NCI-H510A treated with DMSO at 0.1 percent for 48 hours (cell line): ENCODE measurements at regions not wholly inside any gene's neighbourhood (a gene's known extent, or its start where the extent isn't known, plus 50 kb on each side); places are given as distances from the start of the nearest gene placed in this dataset.
"Not testable (repeated sequence)": the region's sequence is repeated elsewhere in the genome, so short reads cannot be mapped to it uniquely, and the experiment has no call there.

ENCODE experiments used
- DNase-seq: peaks from one replicate; lab custom pipeline; 2025; lab: John Stamatoyannopoulos, UW

DNA sequence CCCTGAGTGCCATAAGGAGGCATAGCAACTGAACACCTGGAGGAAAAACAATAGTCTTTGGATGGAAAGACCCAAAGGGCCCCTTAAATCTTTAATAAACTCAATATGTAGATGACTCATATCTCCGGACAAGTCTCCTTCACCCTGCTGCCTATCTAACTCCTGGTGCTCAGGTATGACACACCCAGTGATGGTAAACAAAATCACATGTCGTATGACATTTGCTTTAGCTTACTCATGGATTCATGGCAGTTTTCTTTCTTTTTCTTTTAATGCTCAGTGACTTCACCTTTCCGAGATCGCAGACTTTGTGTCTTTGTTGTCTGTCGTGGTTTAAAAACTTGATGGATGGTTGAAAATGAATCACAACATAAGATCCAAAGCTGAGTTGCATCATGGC is 208.5 kb upstream of the PROX1 start:
- DNase-seq: no peak

DNA sequence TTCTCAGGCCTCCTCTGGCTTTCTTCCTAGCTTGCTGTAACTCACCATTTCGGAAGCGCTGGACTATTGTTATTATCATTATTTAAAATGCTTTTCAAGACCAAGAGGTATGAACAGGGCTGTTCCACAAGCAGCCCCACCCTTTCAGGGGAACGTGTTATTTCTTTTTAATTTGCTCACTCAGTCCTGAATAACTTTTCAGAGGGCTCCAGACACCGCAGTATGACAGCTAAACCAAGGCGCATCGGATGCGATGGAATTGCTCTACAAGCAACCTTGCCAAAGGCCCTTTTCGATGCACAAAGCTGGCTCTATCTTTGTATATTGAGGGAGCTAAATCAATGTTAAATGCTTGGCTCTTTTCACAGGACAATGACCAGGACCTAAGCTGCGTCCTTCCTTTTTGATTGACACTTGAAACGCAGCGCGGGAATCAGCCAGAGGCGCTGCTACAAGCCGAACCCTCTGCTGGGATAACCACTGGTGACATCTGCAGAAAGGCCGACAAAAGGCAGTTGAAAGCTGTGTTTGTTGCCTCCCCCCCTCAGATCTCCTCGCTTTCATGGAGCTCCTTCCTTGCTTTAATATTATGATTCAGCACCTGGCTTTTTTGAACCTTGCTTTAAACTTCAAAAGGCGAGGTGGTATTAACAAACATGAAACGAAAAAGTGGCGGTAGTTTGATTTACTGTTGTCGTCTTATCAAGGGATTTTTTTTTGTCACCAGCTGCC is 204.7 kb upstream of the PROX1 start:
- peak; percentile 22 for DNase-seq

DNA sequence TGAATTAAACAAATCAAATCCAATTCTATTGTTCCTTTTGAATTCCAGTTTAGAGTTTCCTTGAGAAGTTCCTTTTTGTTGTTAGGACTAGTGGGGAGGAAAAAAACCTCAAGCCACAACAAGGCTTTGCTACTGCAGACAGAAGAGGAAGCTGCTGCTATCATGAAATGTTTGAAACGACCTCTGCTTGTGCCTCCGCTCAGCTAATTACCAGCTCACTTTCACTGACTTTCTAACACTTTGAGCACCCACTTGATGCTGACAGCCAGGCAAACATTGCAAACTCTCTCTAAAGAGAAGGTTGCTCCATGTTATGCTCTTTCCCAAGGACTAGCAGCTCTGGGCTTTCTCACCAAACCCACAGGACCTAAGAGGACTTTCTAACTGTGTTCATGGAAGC is 203.9 kb upstream of the PROX1 start:
- DNase-seq: peak; percentile 78

DNA sequence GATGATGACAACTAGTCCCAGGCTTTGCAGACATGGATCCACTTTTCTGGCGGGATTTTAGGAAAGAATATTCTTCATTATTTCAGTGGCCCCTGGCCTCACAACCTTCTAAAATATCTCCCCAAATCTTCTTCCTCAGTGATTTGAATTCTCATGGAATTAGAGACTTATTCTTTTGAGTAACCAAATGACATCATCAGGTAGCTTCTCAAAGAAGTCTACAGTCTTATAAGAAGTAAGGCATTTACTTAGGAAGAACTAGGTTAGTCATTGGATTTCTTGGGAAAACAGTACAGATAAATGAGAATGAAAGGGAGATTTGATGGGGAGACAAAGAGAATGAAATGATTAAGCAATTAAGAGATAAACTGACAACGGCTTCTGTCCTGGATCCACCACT is 201.1 kb upstream of the PROX1 start:
- no peak for DNase-seq

DNA sequence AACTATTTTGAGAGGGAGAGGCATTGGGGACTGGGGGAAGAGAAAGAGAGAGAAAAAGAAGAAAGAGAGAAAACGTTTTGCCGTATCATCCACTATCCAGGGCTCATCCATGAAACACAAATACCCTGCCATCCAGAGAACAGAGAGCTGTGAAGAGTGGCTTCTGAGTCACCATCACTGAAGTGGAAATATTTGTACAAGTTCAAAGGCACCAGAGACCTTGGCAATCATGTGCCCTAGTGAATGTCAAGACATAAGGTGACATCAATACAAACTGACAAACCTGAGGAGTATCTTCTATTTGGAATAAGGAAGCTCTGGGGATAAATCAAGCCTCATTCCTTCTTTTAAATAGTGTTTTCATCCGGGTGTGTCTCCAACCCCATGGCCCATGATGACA is 197.2 kb upstream of the PROX1 start:
- DNase-seq: peak; percentile 16

DNA sequence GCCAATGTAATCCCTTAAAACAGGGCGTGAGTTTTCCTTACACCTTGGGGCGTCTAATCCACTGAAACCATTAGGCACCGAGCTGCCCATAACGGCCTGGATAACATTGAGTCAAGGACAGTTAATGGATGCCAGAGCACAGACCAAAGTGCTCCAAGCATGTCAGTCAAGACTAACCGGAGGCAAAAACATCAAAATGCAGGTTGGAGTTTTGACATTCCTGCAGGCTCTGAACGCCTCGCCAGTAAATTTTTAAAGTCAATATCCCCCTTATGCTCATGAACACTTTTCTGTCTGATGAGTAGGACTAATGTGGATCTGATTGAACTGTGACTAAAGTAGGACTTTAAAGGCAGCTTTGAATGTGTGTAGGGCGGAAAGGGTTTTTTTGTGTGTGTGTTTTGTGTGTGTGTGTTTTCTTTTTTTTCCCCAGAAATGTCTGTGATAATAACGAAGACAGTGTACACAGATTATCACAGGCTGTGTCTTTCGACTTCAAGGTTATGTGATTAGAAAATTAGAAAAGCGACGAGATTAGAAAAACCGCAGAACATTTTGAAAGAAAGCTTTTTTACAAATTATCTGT is 194.2 kb upstream of the PROX1 start:
- no peak for DNase-seq

DNA sequence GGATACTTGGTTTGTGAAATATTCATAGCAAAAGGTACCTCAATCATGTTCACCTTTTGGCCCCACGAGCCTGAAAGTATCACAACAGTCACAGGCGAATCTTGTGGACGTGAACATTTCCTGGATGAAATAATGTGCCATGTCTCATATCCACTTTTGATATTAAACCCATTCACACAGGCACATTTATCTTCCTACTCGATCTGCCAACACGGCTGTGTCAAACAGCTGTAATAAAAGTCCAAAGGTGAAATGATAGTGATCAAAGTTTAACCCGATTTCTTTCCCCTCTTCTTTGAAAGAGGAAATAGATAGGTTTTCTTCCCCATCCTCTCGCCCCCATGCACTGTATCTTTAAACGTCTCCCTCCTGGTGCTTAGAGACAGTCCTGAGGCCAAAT is 191.2 kb upstream of the PROX1 start:
- DNase-seq: no peak

DNA sequence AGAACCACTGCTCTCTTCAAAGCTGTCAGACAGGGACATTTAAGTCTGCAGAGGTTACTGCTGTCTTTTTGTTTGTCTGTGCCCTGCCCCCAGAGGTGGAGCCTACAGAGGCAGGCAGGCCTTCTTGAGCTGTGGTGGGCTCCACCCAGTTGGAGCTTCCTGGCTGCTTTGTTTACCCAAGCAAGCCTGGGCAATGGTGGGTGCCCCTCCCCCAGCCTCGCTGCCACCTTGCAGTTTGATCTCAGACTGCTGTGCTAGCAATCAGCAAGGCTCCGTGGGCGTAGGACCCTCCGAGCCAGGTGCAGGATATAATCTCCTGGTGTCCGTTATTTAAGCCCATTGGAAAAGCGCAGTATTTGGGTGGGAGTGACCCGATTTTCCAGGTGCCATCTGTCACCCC is 179.5 kb upstream of the PROX1 start:
- DNase-seq: not testable (repeated sequence)

DNA sequence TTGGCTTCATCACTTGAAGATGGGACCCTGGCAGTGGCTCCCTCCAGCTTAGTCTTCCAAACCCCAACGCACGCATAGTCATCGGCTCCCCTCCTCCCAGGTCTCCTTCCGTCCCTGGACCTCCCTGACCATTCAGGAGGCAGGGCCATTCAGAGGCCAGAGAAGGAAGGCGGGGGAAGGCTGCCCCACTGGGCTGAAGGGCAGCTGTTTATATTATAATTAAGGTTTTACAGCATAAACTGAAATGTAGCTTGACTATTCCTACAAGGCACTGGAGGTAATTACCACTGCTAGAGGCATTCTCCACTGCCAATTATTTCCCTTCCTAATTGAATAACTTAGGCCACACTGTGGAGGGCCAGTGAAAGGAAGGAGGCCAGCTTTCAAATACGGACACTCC is 170.6 kb upstream of the PROX1 start:
- DNase-seq: no peak

DNA sequence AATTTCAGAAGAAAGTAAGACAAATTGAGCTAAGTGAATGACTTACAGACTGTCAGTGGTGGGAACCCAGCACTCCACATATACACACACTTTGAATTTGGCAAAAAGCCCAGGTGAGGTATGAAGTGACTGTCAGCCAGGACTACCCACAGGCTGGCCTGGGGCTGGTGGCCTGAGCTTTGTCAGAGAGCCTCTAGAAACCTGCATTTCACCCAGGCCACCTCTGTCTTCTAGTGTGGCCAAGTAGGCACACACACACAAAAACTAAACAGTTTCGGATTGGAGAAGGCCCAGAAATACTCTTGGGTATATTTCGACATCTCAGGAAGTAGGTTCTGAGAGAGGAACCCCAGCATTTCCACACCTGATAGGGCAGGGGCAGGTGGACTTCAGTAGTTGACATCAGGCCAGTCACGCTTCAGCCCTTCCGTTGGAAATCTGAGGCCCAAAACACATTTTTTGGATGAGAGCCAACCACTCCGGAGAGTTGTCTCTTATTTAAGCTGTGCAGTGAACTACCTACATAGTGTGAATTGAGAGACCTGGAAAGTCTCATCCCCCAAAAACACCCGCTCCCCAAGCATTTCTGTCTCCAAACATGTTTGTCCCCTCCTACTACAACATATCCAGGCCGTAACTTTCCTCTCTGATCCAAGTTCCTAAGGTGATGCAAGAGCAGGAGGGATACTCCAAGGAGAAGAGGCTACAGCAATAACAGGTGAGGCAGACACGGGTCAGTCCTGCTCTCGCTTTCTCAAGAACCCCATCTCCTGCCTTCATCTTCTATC is 167.2 kb upstream of the PROX1 start:
- DNase-seq: peak; percentile 63

DNA sequence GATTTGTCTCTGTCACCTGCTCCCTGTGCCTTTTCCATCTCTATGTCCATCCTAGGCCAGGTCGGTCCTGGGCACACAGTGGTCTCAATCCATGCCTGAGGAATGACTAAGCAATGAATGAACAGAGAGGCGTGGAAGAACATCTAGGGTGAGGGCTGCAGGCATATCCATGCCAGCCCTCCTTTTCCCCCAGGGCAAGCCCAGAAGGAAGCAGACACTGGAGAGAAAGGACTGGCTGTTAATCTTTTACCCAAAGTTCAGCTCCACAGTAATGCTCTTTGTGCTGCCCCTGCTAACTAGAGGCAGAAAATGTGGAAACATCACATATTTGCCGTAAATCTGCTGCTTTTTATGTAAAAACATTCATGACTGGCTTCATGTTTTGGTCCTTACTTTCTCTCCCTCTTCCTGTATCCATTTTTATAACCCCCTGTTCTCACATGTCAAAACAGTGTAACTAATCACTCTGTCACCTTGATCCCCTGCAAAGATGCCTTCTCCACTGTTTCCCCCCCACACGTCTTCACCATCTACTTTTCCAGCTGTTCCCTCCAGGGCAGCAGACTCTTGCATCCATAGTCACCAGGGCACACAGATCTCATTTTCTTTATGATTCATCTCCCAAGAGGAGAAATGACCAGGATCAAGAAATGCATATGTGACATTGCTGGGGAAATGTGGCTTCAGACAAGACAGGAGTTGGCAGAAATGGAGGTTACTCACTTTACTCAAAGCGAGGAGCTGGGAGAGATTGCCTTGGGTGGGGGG is 166.4 kb upstream of the PROX1 start:
- DNase-seq: no peak

DNA sequence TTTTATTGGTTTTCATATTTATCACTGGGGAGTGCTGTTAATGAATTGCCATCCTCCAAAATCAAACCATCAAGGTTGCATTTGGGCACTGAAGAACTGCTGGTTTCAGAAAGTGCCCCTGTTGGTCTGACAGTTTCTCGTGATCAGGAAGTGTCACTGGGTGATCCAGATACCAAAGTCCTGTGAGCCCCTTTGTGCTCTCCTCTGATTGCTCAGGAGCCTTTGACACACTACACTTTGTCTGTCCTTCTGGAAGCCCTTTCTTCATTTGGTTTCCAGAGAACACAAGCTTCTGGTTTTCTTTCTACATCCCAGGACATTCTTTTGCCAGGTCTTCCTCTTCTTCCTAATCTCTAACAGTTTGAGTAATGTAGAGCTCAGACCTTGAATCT is 165.8 kb upstream of the PROX1 start:
- no peak for DNase-seq

DNA sequence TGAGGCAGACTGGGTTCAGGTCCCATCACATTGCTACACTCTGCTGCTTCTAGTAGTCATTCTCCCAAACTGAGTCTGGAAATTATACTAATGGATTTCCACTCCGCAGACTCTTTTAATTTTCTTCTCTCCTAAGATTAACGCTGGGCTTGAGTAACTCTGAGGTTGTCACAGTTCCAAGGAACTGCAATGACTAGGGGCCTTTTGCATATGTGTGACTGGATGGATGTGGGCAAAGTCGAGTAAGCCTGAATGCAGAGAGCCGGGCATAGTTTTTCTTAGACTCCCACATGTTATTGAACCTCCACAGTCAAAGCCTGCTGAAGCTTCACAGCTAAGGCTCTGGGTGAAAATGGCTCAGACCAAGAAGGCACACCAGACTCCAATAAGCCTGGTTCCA is 160.9 kb upstream of the PROX1 start:
- no peak for DNase-seq

DNA sequence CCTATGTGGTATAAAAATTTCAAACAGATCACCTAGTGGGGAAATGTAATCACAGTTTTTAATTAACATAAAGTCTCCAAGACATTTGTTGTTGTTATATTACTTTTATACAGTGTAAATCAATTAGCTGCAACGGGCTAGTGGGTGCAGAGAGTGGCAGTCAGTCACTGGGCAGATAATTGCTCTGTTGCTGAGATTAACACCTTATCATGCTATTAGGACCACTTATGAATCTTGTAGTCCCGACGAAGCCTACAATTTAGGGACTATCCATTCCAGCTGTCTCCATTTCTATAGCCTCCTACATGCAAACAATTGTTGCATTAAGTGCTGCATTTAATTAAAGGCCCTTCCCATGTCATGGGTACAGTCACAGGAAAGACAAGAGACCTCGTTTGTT is 158.9 kb upstream of the PROX1 start:
- no peak for DNase-seq

DNA sequence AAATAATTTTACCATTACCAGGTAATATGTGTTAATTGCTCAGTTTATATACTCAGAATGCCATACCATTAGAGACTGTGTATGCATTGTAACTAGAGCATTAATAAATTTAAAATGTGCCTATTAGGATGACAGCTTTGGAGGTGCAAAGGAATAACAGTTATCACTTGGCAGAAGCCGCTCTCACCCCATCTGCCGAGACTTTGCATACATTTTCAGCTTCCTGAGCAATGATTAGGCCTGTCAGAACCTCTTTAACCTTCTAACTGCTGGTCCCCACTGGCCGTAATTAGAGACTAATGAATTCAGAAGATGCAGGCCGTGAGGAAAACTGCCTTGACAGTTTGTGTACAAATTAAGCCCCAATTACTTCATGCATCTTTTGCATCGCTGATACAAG is 158.0 kb upstream of the PROX1 start:
- no peak for DNase-seq

DNA sequence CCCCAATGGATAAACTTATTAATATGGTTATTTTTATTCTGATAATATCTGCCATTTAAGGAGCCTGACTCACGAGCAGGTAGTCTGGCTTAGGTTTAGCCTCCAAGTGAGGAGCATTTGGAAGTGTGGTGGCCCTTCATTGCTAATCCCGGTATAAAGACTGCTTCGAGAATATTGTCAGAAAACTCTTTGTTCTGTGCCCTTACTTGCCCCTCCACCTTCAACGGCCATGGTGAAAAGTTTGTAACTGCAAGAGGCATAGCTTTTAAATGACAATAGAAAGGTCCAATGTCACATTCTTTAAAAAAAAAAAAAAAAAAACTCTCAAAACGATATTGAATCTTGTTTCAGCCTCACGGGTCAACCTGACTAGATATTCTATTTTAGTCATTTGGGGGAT is 157.4 kb upstream of the PROX1 start:
- no peak for DNase-seq

DNA sequence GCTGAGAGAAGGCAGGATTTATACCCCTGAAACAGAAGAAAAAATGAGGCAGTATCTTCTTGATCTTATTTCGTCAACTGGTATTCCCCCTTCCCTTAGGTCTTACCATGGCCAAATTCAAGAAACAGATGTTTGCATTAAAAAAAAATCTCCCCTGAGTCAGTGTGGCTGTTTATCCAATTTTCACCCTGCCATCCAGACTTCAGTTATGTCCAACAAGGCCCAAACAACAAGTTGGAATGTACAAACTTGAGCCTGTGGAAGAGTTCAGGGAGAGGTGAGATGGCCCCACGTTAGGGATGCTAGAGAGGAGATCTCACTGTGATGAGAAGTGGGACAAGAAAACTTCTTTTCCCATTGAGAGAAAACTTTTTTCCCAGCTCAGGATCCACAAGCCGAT is 147.2 kb upstream of the PROX1 start:
- DNase-seq: no peak

DNA sequence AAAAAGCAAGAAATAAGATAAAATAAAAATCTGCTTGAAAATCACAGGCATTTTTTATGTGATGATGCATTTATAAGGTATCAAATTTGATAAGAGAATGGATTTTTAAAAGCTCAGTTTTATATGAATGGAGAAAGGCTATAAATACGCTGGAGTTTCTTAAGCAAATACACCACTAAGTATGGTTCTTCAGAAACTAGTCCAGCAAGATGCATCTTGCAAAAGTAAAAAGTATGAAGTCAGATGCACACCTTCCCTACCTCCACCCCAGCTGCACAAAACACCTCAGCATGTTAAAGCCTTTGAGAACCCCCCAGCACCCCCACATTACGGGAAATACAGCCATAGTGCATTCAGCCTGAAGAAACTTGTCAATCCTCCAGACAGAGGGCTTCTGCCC is 143.1 kb upstream of the PROX1 start:
- no peak for DNase-seq

DNA sequence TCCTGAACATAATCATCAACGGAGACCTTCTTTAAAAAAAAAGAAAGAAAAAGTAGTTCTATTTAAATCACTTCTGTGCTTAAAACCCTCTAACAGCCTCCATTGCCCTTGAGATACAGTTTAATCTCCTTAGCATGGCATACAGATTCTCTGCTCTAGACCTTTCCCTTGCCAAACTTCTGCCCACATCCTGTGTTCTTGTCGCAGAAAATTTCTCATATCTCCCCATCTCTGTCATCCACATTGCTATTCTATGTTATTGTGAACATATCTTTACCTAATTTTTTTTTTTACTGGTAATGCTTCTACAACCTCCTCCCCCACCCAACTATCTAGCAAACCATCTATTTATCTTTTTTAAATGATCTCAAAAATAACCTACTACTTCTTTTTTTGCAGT is 135.7 kb upstream of the PROX1 start:
- no peak for DNase-seq

DNA sequence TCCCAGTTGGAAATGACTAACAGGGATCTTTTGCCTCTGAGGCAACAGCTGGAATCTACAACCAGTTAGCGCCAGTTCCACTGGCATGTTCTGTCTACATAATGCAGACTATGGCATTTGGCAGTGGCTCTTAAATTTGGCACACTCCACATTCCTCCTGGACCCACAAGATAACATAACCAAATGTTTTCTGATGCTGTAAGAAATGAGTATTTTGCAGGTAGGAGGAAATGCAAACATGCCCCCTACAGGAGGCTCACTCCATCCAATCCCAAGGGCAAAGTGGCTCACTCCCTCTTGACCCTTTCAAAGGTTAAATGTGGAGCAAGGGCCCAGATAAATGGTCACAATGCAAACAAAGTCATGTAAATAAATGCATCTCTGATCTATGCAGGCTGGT is 129.2 kb upstream of the PROX1 start:
- no peak for DNase-seq

DNA sequence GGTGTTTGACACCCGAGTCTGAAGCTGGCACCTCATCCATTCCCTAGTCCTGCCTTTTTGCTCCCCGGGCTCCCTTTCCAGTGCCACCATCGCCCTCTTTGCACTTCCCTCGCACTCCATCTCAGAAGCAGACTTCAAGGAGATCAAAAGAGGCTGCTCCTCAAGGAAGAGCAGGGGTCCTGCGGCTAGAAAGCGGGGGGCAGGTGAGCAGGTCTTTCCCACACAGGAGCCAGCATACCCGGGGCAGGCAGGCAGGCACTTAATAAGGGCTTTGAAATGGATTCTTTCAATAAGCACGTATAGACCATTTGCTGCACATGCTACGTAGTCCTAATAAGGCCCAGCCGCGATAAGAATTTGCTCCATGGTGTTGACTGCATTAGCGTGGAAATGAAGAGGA is 125.9 kb upstream of the PROX1 start:
- DNase-seq: no peak

DNA sequence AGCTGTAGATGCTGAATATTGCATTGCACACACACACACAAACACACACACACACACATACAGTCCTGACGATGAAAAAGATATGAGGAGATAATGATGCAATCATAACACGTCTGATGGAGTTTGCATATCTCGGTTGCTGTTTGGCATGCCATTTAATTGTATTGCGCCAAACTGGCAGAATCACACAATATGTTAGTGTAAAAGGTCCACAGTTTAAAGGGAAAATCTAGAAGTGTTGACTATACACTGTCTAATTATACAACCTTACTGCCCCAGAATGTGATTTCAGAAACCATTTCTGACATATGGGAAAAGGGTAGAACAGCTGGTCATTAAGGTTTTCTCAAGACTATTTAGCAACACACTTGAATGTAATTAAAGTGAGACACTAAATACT is 123.7 kb upstream of the PROX1 start:
- no peak for DNase-seq

DNA sequence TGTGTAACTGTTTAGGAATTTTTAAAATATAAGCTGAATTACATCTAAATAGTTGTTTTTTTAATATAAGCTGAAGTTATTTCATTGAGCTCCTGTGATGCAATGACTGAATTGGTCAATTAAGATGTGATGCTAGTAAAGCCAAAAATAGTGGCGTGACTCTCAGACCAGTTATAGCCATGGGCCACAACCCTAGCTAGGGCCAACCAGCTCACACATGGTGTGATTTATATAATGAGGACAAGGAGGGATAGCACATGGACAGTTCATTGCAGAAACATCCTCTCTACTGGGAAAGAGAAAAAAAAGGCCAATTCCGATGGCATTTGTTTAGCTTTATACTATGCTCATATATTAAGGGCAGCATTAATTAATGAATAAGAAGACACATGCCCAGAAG is 119.3 kb upstream of the PROX1 start:
- no peak for DNase-seq
